H9 (cell line): ENCODE measurements at regions not wholly inside any gene's neighbourhood (a gene's known extent, or its start where the extent isn't known, plus 50 kb on each side); places are given as distances from the start of the nearest gene placed in this dataset.

Experiments
- DNase-seq: peaks from one replicate; pipeline ENCODE4 v3.0.0-alpha.2; 2017
- H2AFZ ChIP-seq: one replicate; pipeline ENCODE4 v1.6.1; 2013; ENCODE audit warnings: mild to moderate bottlenecking, low read length, control low read depth, moderate library complexity
- H2AK5ac ChIP-seq: 2 replicates; pipeline ENCODE4 v1.6.1; 2013; ENCODE audit warnings: low read length, control low read depth, mixed read lengths; ENCODE audit not compliant: insufficient read length
- H2BK120ac ChIP-seq: one replicate; pipeline ENCODE4 v1.6.1; 2013; ENCODE audit warnings: low read depth, mild to moderate bottlenecking, low read length, control low read depth, inconsistent platforms; ENCODE audit not compliant: poor library complexity, severe bottlenecking
- H2BK12ac ChIP-seq: 2 replicates; pipeline ENCODE4 v1.6.1; 2013; ENCODE audit warnings: low read length, control low read depth, mixed read lengths, low read depth; ENCODE audit not compliant: insufficient read length
- H2BK15ac ChIP-seq: 2 replicates; pipeline ENCODE4 v1.6.1; 2013; ENCODE audit warnings: low read depth, low read length, control low read depth
- H2BK20ac ChIP-seq: one replicate; pipeline ENCODE4 v1.6.1; 2013; ENCODE audit warnings: low read depth, mild to moderate bottlenecking, low read length, control low read depth, inconsistent platforms; ENCODE audit not compliant: poor library complexity, severe bottlenecking
- H2BK5ac ChIP-seq: 2 replicates; pipeline ENCODE4 v1.6.1; 2013; ENCODE audit warnings: low read length, control low read depth, mixed read lengths; ENCODE audit not compliant: insufficient read length
- H3K14ac ChIP-seq: 2 replicates; pipeline ENCODE4 v1.6.1; 2013; ENCODE audit warnings: low read length, control low read depth; ENCODE audit not compliant: insufficient read depth
- H3K18ac ChIP-seq: 2 replicates; pipeline ENCODE4 v1.6.1; 2013; ENCODE audit warnings: low read depth, mild to moderate bottlenecking, mixed read lengths, low read length, control low read depth; ENCODE audit not compliant: insufficient read length
- H3K23ac ChIP-seq: 2 replicates; pipeline ENCODE4 v1.6.1; 2013; ENCODE audit warnings: low read length, control low read depth, mixed read lengths, low read depth; ENCODE audit not compliant: insufficient read length
- H3K23me2 ChIP-seq: 2 replicates; pipeline ENCODE4 v1.6.1; 2013; ENCODE audit warnings: low read depth, mild to moderate bottlenecking, mixed read lengths, low read length, control low read depth; ENCODE audit not compliant: insufficient read length, poor library complexity, severe bottlenecking
- H3K27ac ChIP-seq: 2 replicates; pipeline ENCODE4 v1.5.1; 2013; ENCODE audit warnings: low read length, control low read depth, mixed read lengths, low read depth; ENCODE audit not compliant: insufficient read length
- H3K27me3 ChIP-seq: 2 replicates; pipeline ENCODE4 v1.6.1; 2013; ENCODE audit warnings: low read length, control low read depth, inconsistent platforms; ENCODE audit not compliant: insufficient read depth
- H3K4ac ChIP-seq: 2 replicates; pipeline ENCODE4 v1.6.1; 2013; ENCODE audit warnings: low read depth, mild to moderate bottlenecking, control low read depth, inconsistent platforms, low read length, moderate library complexity
- H3K4me1 ChIP-seq: 2 replicates; pipeline ENCODE4 v1.6.1; 2013; ENCODE audit warnings: low read length, control low read depth, inconsistent platforms; ENCODE audit not compliant: insufficient read depth
- H3K4me2 ChIP-seq: 2 replicates; pipeline ENCODE4 v1.6.1; 2013; ENCODE audit warnings: low read length, control low read depth, mixed read lengths; ENCODE audit not compliant: insufficient read length, insufficient read depth
- H3K56ac ChIP-seq: 2 replicates; pipeline ENCODE4 v1.6.1; 2013; ENCODE audit warnings: low read depth, mild to moderate bottlenecking, mixed read lengths, low read length, control low read depth; ENCODE audit not compliant: insufficient read length
- H3K79me1 ChIP-seq: 2 replicates; pipeline ENCODE4 v1.6.1; 2013; ENCODE audit warnings: low read depth, mild to moderate bottlenecking, moderate library complexity, low read length, control low read depth, inconsistent platforms; ENCODE audit not compliant: insufficient read depth, poor library complexity, severe bottlenecking
- H3K79me2 ChIP-seq: 2 replicates; pipeline ENCODE4 v1.6.1; 2013; ENCODE audit warnings: low read length, control low read depth, inconsistent platforms; ENCODE audit not compliant: insufficient read depth
- H3K9ac ChIP-seq: 2 replicates; pipeline ENCODE4 v1.6.1; 2013; ENCODE audit warnings: low read length, control low read depth, mixed read lengths; ENCODE audit not compliant: insufficient read length; ENCODE audit errors: extremely low read depth
- H3K9me3 ChIP-seq: one replicate; pipeline ENCODE4 v1.6.1; 2013; ENCODE audit warnings: low read depth, low read length, inconsistent platforms; ENCODE audit not compliant: control insufficient read depth
- H3T11ph ChIP-seq: one replicate; pipeline ENCODE4 v1.6.1; 2013; ENCODE audit warnings: mild to moderate bottlenecking, low read length, control low read depth, inconsistent platforms
- H4K20me1 ChIP-seq: one replicate; pipeline ENCODE4 v1.6.1; 2013; ENCODE audit not compliant: control insufficient read depth, insufficient read length, insufficient read depth
- H4K5ac ChIP-seq: 2 replicates; pipeline ENCODE4 v1.6.1; 2013; ENCODE audit warnings: low read depth, mild to moderate bottlenecking, mixed read lengths, low read length, control low read depth; ENCODE audit not compliant: insufficient read length
- H4K8ac ChIP-seq: replicated peaks from 2 replicates; pipeline ENCODE4 v1.6.1; 2013; ENCODE audit warnings: low read length, control low read depth, mixed read lengths, low read depth; ENCODE audit not compliant: insufficient read length
- H4K91ac ChIP-seq: 2 replicates; pipeline ENCODE4 v1.6.1; 2013; ENCODE audit warnings: low read depth, mild to moderate bottlenecking, moderate library complexity, mixed read lengths, low read length, control low read depth; ENCODE audit not compliant: insufficient read length
- H3K27ac Mint-ChIP-seq, 3 experiments: 2 replicates in 2 of 3; 3 replicates in 1 of 3; pipeline ENCODE4 v1.8.0; 2020 to 2021; ENCODE audit warnings: mixed read lengths in 3 of 3, mild to moderate bottlenecking in 1 of 3, moderate library complexity in 1 of 3
- H3K27me3 Mint-ChIP-seq: 2 replicates; pipeline ENCODE4 v1.8.0; 2021; ENCODE audit warnings: low read depth, mild to moderate bottlenecking, moderate library complexity, mixed read lengths
- H3K36me3 Mint-ChIP-seq, 3 experiments: 2 replicates in 2 of 3; 3 replicates in 1 of 3; pipeline ENCODE4 v1.8.0; 2020 to 2021; ENCODE audit warnings: low read depth in 3 of 3, mixed read lengths in 3 of 3; ENCODE audit not compliant: insufficient read depth in 1 of 3
- H3K4me1 Mint-ChIP-seq, 2 experiments: 2 replicates each; pipeline ENCODE4 v1.8.0; 2020; ENCODE audit warnings: mixed read lengths in 2 of 2
- H3K4me3 Mint-ChIP-seq, 2 experiments: 2 replicates in 1 of 2; 3 replicates in 1 of 2; pipeline ENCODE4 v1.8.0; 2020 to 2021; ENCODE audit warnings: mild to moderate bottlenecking in 2 of 2, mixed read lengths in 2 of 2, moderate library complexity in 1 of 2
- H3K9me3 Mint-ChIP-seq, 2 experiments: 2 replicates in 1 of 2; 3 replicates in 1 of 2; pipeline ENCODE4 v1.8.0; 2020; ENCODE audit warnings: mild to moderate bottlenecking in 2 of 2, mixed read lengths in 2 of 2, moderate library complexity in 1 of 2
- WGBS: extraction: QIAGEN DNeasy Blood & Tissue Kit; methylation state at CpG from one replicate; pipeline ENCODE4 v1.1.7; 2013; ENCODE audit warnings: missing lambda C conversion rate, low lambda C conversion rate, mixed read lengths; ENCODE audit not compliant: insufficient read length; ENCODE audit errors: extremely low coverage; 5-methylcytosine and 5-hydroxymethylcytosine counted together
- TF ChIP-seq, protein P1 (sequence below): fragments of 200-600 bp; sonication (generic); conservative IDR thresholded peaks from 3 replicates; pipeline ENCODE4 v1.8.0; 2021; ENCODE audit warnings: antibody characterized with exemption, mild to moderate bottlenecking

DNA sequence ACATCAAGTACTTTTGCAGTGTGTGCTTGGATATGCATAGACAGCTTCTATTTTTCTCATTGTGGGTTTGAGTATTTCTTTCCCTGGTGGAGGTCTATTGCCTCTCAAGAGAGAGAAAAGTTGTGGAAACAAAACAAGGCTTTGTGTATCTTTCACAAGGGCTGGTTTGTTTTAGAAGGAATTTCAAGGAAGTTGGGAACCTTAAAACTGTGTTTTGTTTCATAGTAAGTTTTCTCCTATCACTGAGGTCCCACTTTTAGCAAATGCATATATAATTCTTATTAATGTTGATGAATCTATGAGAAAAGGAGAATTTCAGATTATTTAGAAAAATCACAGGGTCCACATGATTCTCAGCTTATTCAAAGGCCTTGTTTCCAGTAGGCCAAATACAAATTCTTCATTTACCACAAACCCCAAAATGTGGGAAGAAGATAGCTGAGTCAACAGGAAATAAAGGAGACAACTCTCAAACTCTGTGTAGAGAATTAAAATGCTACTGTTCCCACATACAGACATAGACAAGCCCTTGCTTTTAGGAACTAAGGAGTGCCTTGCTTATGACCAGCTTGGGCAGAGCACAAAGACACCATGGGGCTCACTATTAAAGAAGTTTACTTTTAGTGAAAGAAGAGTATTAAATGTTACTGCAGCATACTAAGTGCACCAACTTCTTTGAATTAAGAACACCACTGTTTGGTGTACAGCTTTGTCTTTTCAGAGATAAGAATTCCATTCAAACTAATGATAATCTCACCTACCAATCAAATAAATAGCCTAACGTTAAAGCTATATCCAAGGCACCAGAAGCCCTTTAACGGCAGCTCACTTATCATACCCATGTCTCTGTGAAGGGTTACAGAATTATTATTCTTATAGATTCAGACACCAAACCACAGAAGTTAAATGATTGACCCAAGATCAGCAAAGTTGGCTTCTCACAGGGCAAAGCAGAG lies 177.4 kb upstream of the LEF1 start:
- no peak overlapping the region for H2AK5ac ChIP-seq
- H4K20me1 ChIP-seq, result no peaks in the 10 kb centered on the region
- H3K56ac ChIP-seq, result no peak overlapping the region
- H3K9me3 ChIP-seq, result no peaks in the 10 kb centered on the region
- H2BK5ac ChIP-seq, result no peak overlapping the region
- no peak overlapping the region for H4K5ac ChIP-seq
- H2BK12ac ChIP-seq, result no peak overlapping the region
- no peak overlapping the region for H2BK20ac ChIP-seq
- H3K23ac ChIP-seq, result no peak overlapping the region
- no peak overlapping the region for H3K4ac ChIP-seq
- no peaks in the 10 kb centered on the region for H3K4me1 ChIP-seq
- H3K79me2 ChIP-seq, result no peaks in the 10 kb centered on the region
- TF ChIP-seq, protein P1, sequence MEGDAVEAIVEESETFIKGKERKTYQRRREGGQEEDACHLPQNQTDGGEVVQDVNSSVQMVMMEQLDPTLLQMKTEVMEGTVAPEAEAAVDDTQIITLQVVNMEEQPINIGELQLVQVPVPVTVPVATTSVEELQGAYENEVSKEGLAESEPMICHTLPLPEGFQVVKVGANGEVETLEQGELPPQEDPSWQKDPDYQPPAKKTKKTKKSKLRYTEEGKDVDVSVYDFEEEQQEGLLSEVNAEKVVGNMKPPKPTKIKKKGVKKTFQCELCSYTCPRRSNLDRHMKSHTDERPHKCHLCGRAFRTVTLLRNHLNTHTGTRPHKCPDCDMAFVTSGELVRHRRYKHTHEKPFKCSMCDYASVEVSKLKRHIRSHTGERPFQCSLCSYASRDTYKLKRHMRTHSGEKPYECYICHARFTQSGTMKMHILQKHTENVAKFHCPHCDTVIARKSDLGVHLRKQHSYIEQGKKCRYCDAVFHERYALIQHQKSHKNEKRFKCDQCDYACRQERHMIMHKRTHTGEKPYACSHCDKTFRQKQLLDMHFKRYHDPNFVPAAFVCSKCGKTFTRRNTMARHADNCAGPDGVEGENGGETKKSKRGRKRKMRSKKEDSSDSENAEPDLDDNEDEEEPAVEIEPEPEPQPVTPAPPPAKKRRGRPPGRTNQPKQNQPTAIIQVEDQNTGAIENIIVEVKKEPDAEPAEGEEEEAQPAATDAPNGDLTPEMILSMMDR, result no peak
- no peaks in the 10 kb centered on the region for H3K23me2 ChIP-seq
- H3K27ac ChIP-seq, result no peak overlapping the region
- WGBS, result no CpG with 5 or more reads among the region's 2 CpGs
- H3K14ac ChIP-seq, result no peak overlapping the region
- H3K27ac Mint-ChIP-seq, result no peak overlapping the region
- no peaks in the 10 kb centered on the region for H3K36me3 Mint-ChIP-seq
- no peak overlapping the region for H2AFZ ChIP-seq
- H3T11ph ChIP-seq, result no peak overlapping the region
- H3K79me1 ChIP-seq, result no peaks in the 10 kb centered on the region
- DNase-seq, result no peak
- no peaks in the 10 kb centered on the region for H3K27me3 ChIP-seq
- H4K8ac ChIP-seq, result no peak overlapping the region
- H3K9me3 Mint-ChIP-seq, result no peaks in the 10 kb centered on the region
- H2BK15ac ChIP-seq, result no peak overlapping the region
- no peak overlapping the region for H3K4me3 Mint-ChIP-seq
- no peak overlapping the region for H3K18ac ChIP-seq
- no peak overlapping the region for H3K4me2 ChIP-seq
- H4K91ac ChIP-seq, result no peak overlapping the region
- no peaks in the 10 kb centered on the region for H3K4me1 Mint-ChIP-seq
- no peak overlapping the region for H2BK120ac ChIP-seq
- no peak overlapping the region for H3K9ac ChIP-seq
- H3K27me3 Mint-ChIP-seq, result no peaks in the 10 kb centered on the region; the same call in 1 of the 2 replicates
